Peyer's patch (tissue), 4 donors: ENCODE measurements at regions not wholly inside any gene's neighbourhood (a gene's known extent, or its start where the extent isn't known, plus 50 kb on each side); places are given as distances from the start of the nearest gene placed in this dataset.

Source experiments
- CTCF ChIP-seq, 6 experiments: fragments of 450-650 bp in 4 of 6; fragments of 200-600 bp in 2 of 6; sonication (generic) in 1 of 6; IDR thresholded peaks; one replicate each; pipeline ENCODE4 v1.5.1; 2017 to 2019; ENCODE audit warnings: antibody characterized with exemption in 6 of 6, mild to moderate bottlenecking in 3 of 6, moderate library complexity in 1 of 6
- POLR2A ChIP-seq, 2 donors: fragments of 450-650 bp; IDR thresholded peaks; one replicate each; pipeline ENCODE4 v1.5.1; 2017; ENCODE audit warnings: antibody characterized with exemption in 2 of 2, mild to moderate bottlenecking in 2 of 2, moderate library complexity in 2 of 2

DNA sequence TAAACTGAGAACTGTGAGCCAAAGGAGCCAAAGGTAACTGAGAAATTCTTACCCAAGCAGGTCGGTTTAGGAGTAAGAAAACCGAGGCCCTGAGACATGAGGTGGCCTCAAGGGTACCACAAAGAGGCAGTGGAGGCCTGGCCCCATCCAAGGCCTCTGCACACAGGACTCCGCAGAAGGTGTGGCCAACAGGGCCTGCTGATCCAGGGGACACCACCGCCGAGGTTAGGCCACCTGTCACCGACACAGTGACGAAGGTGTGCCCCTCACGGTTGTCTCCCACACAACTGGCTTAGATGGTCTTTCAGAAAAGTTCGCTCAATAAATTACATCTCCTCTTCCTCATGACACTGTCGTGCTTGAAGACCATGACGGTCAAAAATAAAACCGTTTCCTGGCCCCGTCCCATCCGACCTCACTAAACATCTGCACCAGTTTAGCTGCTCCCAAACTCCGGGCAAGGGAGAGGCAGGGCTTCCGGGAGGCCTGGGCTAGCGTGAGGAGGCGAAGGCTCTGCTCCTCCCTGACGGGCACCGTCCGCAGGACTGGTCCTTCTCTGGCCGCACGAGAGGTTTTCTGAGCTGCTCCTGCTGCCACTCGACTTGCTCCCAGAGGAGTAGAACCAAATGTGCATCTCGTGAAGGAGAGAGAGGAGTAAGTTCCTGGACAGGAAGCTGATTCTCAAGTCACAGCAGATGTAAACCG, 442.0 kb downstream of the EIPR1 start:
- no peak for TF ChIP-seq POLR2A (IDR thresholded peaks at IDR 0.05)
- TF ChIP-seq CTCF (IDR thresholded peaks at IDR 0.05) = no peak
